ENCODE measurements at regions not wholly inside any gene's neighbourhood (a gene's known extent, or its start where the extent isn't known, plus 50 kb on each side); places are given as distances from the start of the nearest gene placed in this dataset.
"Not testable (repeated sequence)": the region's sequence is repeated elsewhere in the genome, so short reads cannot be mapped to it uniquely, and the experiment has no call there.

GRCh38 chr9:87383344-87384150 is 114.1 kb upstream of the DAPK1 start:
- DNase-seq: no peak

GRCh38 chr9:87386490-87387025 is 111.1 kb upstream of the DAPK1 start:
- DNase-seq: peak; percentile 5

GRCh38 chr9:87387351-87388011 is 110.2 kb upstream of the DAPK1 start:
- DNase-seq: no peak

GRCh38 chr9:87388708-87389107 is 109.0 kb upstream of the DAPK1 start:
- DNase-seq: not testable (repeated sequence)

- DNase-seq: no peak
These were observed 107.7 kb upstream of the DAPK1 start for GRCh38 chr9:87389936-87390335.

- no peak for DNase-seq
These were observed 107.3 kb upstream of the DAPK1 start for GRCh38 chr9:87390361-87390760.

GRCh38 chr9:87392086-87392485 is 105.6 kb upstream of the DAPK1 start:
- DNase-seq: no peak

- DNase-seq: no peak
These were observed 103.9 kb upstream of the DAPK1 start for GRCh38 chr9:87393706-87394230.

- DNase-seq: peak; percentile 13
These were observed 101.7 kb upstream of the DAPK1 start for GRCh38 chr9:87395804-87396479.

- no peak for DNase-seq
These were observed 96.0 kb upstream of the DAPK1 start for GRCh38 chr9:87401681-87402080.

GRCh38 chr9:87402537-87402936 is 95.1 kb upstream of the DAPK1 start:
- DNase-seq: no peak

GRCh38 chr9:87405677-87406542 is 91.8 kb upstream of the DAPK1 start:
- no peak for DNase-seq

GRCh38 chr9:87406543-87407166 is 91.0 kb upstream of the DAPK1 start:
- DNase-seq: no peak

- DNase-seq: not testable (repeated sequence)
These were observed 87.3 kb upstream of the DAPK1 start for GRCh38 chr9:87410047-87411005.

GRCh38 chr9:87420884-87421283 is 76.8 kb upstream of the DAPK1 start:
- no peak for DNase-seq

GRCh38 chr9:87421734-87422133 is 75.9 kb upstream of the DAPK1 start:
- no peak for DNase-seq

- no peak for DNase-seq
These were observed 74.7 kb upstream of the DAPK1 start for GRCh38 chr9:87422999-87423398.

GRCh38 chr9:87423885-87424284 is 73.8 kb upstream of the DAPK1 start:
- DNase-seq: not testable (repeated sequence)

GRCh38 chr9:87425202-87425601 is 72.5 kb upstream of the DAPK1 start:
- no peak for DNase-seq

GRCh38 chr9:87427851-87428506 is 69.7 kb upstream of the DAPK1 start:
- no peak for DNase-seq
